Calu3 (cell line): ENCODE measurements at regions not wholly inside any gene's neighbourhood (a gene's known extent, or its start where the extent isn't known, plus 50 kb on each side); places are given as distances from the start of the nearest gene placed in this dataset.

Source experiments
- BruUV-seq: library from RNA; stranded (reverse); fragments of 400-500 nt; replicated peaks from 2 replicates; lab custom pipeline; 2021; lab: Mats Ljungman, UMichigan
- CTCF ChIA-PET: fragments of 300-600 bp; sonication (Branson Sonifier 250); formaldehyde crosslinking; loops from one replicate; lab custom pipeline; 2022; ENCODE audit warnings: antibody characterized with exemption; lab: Charles Lee
- DNase-seq: peaks from one replicate; pipeline ENCODE4 v3.0.0; 2022
- H3K27ac Mint-ChIP-seq: one replicate; pipeline ENCODE4 v1.8.0; 2022; ENCODE audit warnings: mixed read lengths; ENCODE audit not compliant: unreplicated experiment
- H3K27me3 Mint-ChIP-seq: one replicate; pipeline ENCODE4 v1.8.0; 2022; ENCODE audit warnings: mixed read lengths; ENCODE audit not compliant: unreplicated experiment
- H3K36me3 Mint-ChIP-seq: one replicate; pipeline ENCODE4 v1.8.0; 2022; ENCODE audit warnings: mild to moderate bottlenecking, moderate library complexity, mixed read lengths; ENCODE audit not compliant: insufficient read depth, unreplicated experiment
- H3K4me1 Mint-ChIP-seq: one replicate; pipeline ENCODE4 v1.8.0; 2022; ENCODE audit warnings: mild to moderate bottlenecking, low read depth, mixed read lengths; ENCODE audit not compliant: unreplicated experiment
- H3K4me3 Mint-ChIP-seq: one replicate; pipeline ENCODE4 v1.8.0; 2022; ENCODE audit warnings: mild to moderate bottlenecking, low read depth, moderate library complexity, mixed read lengths; ENCODE audit not compliant: unreplicated experiment
- H3K9me3 Mint-ChIP-seq: one replicate; pipeline ENCODE4 v1.8.0; 2022; ENCODE audit warnings: low read depth, mixed read lengths; ENCODE audit not compliant: unreplicated experiment
- CTCF ChIP-seq: fragments of 200-600 bp; IDR thresholded peaks from one replicate; pipeline ENCODE4 v1.8.0; 2022; ENCODE audit warnings: antibody characterized with exemption; ENCODE audit not compliant: unreplicated experiment
- intact Hi-C: fragments of 100-400 bp; cut with micrococcal nuclease; formaldehyde crosslinking; loops from one replicate; pipeline ENCODE4 v1.10.0; 2022; ENCODE audit not compliant: unreplicated experiment

GRCh38 chr2:167608487-167608886, 638.9 kb downstream of the STK39 start:
- DNase-seq = no peak
- H3K4me1 Mint-ChIP-seq = no peaks in the 10 kb centered on the region
- H3K36me3 Mint-ChIP-seq = no peaks in the 10 kb centered on the region
- H3K9me3 Mint-ChIP-seq = no peaks in the 10 kb centered on the region
- BruUV-seq = no TSS peak
- H3K4me3 Mint-ChIP-seq = no peak overlapping the region
- no peaks in the 10 kb centered on the region for H3K27me3 Mint-ChIP-seq
- no peak for TF ChIP-seq CTCF
- CTCF ChIA-PET = no interaction called here
- intact Hi-C loops = no loop called here
- H3K27ac Mint-ChIP-seq = no peak overlapping the region

GRCh38 chr2:167607731-167608130, 639.7 kb downstream of the STK39 start:
- TF ChIP-seq CTCF = no peak
- intact Hi-C loops = no loop called here
- H3K4me1 Mint-ChIP-seq = no peaks in the 10 kb centered on the region
- DNase-seq = no peak
- H3K4me3 Mint-ChIP-seq = no peak overlapping the region
- no peak overlapping the region for H3K27ac Mint-ChIP-seq
- CTCF ChIA-PET = no interaction called here
- H3K27me3 Mint-ChIP-seq = no peaks in the 10 kb centered on the region
- H3K36me3 Mint-ChIP-seq = no peaks in the 10 kb centered on the region
- no peaks in the 10 kb centered on the region for H3K9me3 Mint-ChIP-seq
- BruUV-seq = no TSS peak

- no peak overlapping the region for H3K4me3 Mint-ChIP-seq
- no peaks in the 10 kb centered on the region for H3K27me3 Mint-ChIP-seq
- no TSS peak for BruUV-seq
- DNase-seq = no peak
- CTCF ChIA-PET = interaction anchor here (0.6 kb wide), 1 partner anchor 76 kb away, joined by 3 read pairs; no protein-coding TSS in a partner anchor
- no peak for TF ChIP-seq CTCF
- H3K36me3 Mint-ChIP-seq = no peaks in the 10 kb centered on the region
- intact Hi-C loops = no loop called here
- no peaks in the 10 kb centered on the region for H3K9me3 Mint-ChIP-seq
- H3K4me1 Mint-ChIP-seq = no peaks in the 10 kb centered on the region
- no peak overlapping the region for H3K27ac Mint-ChIP-seq
Measured at GRCh38 chr2:167607211-167607610, 640.2 kb downstream of the STK39 start.

GRCh38 chr2:167602122-167602521, 645.3 kb downstream of the STK39 start:
- intact Hi-C loops = no loop called here
- Mint-ChIP-seq H3K4me3 (no peak overlapping the region), H3K9me3 (no peaks in the 10 kb centered on the region), H3K4me1 (no peaks in the 10 kb centered on the region), H3K36me3 (no peaks in the 10 kb centered on the region), H3K27ac (no peak overlapping the region), H3K27me3 (no peaks in the 10 kb centered on the region)
- TF ChIP-seq CTCF = no peak
- DNase-seq = no peak
- CTCF ChIA-PET = no interaction called here
- BruUV-seq = no TSS peak

GRCh38 chr2:167599219-167599618, 648.2 kb downstream of the STK39 start:
- Mint-ChIP-seq H3K4me3 (no peak overlapping the region), H3K4me1 (no peaks in the 10 kb centered on the region), H3K27ac (no peak overlapping the region), H3K9me3 (no peaks in the 10 kb centered on the region), H3K27me3 (no peaks in the 10 kb centered on the region), H3K36me3 (no peaks in the 10 kb centered on the region)
- intact Hi-C loops = no loop called here
- TF ChIP-seq CTCF = no peak
- CTCF ChIA-PET = no interaction called here
- no TSS peak for BruUV-seq
- DNase-seq = no peak
